Effector memory CD8-positive, alpha-beta T cell (primary cell): ENCODE measurements at regions not wholly inside any gene's neighbourhood (a gene's known extent, or its start where the extent isn't known, plus 50 kb on each side); places are given as distances from the start of the nearest gene placed in this dataset.

Source experiments
- ATAC-seq: fragments of 150-1000 bp; cut with Tn5 transposase; replicated peaks from 2 replicates; pipeline ENCODE4 v1.10.0; 2021; ENCODE audit warnings: mild to moderate bottlenecking, moderate library complexity
- DNase-seq, 3 experiments: peaks; one replicate each; pipeline ENCODE4 v3.0.0; 2021
- H3K27ac Mint-ChIP-seq, 2 donors: one replicate each; pipeline ENCODE4 v1.8.0; 2022; ENCODE audit warnings: mild to moderate bottlenecking in 2 of 2, mixed read lengths in 2 of 2, moderate library complexity in 2 of 2
- H3K27me3 Mint-ChIP-seq, 2 donors: one replicate each; pipeline ENCODE4 v1.8.0; 2022; ENCODE audit warnings: mixed read lengths in 2 of 2
- H3K36me3 Mint-ChIP-seq: one replicate; pipeline ENCODE4 v1.8.0; 2022; ENCODE audit warnings: mild to moderate bottlenecking, moderate library complexity, mixed read lengths; ENCODE audit not compliant: insufficient read depth
- H3K4me1 Mint-ChIP-seq, 2 donors: one replicate each; pipeline ENCODE4 v1.8.0; 2022; ENCODE audit warnings: low read depth in 2 of 2, mixed read lengths in 2 of 2
- H3K4me3 Mint-ChIP-seq, 2 donors: one replicate each; pipeline ENCODE4 v1.8.0; 2022; ENCODE audit warnings: mild to moderate bottlenecking in 2 of 2, mixed read lengths in 2 of 2, moderate library complexity in 2 of 2
- H3K9me3 Mint-ChIP-seq, 2 donors: one replicate each; pipeline ENCODE4 v1.8.0; 2022; ENCODE audit warnings: mixed read lengths in 2 of 2

- ATAC-seq = no peak
- Mint-ChIP-seq H3K9me3 (peaks cover 5 to 15% of the 10 kb centered on the region in 2 donors), H3K4me3 (no peak overlapping the region), H3K27me3 (peaks cover 4 to 7% of the 10 kb centered on the region in 2 donors), H3K36me3 (no peaks in the 10 kb centered on the region), H3K27ac (no peak overlapping the region), H3K4me1 (no peaks in the 10 kb centered on the region)
- no peak for DNase-seq
These were observed 293.4 kb upstream of the IRX1 start for GRCh38 chr5:3302228-3302627.

GRCh38 chr5:3301306-3301705 lies 294.3 kb upstream of the IRX1 start:
- DNase-seq (no peak), ATAC-seq (no peak)
- H3K27ac Mint-ChIP-seq = no peak overlapping the region
- no peaks in the 10 kb centered on the region for H3K36me3 Mint-ChIP-seq
- peaks cover 4 to 7% of the 10 kb centered on the region in 2 donors for H3K27me3 Mint-ChIP-seq
- H3K4me3 Mint-ChIP-seq = no peak overlapping the region
- peaks cover 5 to 15% of the 10 kb centered on the region in 2 donors for H3K9me3 Mint-ChIP-seq
- H3K4me1 Mint-ChIP-seq = no peaks in the 10 kb centered on the region

- no peak for DNase-seq
- H3K27me3 Mint-ChIP-seq = peaks cover 4 to 7% of the 10 kb centered on the region in 2 donors
- no peak for ATAC-seq
- no peak overlapping the region for H3K27ac Mint-ChIP-seq
- no peaks in the 10 kb centered on the region for H3K36me3 Mint-ChIP-seq
- H3K9me3 Mint-ChIP-seq = peaks cover 5 to 15% of the 10 kb centered on the region in 2 donors
- H3K4me1 Mint-ChIP-seq = no peaks in the 10 kb centered on the region
- H3K4me3 Mint-ChIP-seq = no peak overlapping the region
These were observed 294.9 kb upstream of the IRX1 start for GRCh38 chr5:3300726-3301125.

- no peak overlapping the region for H3K27ac Mint-ChIP-seq
- H3K4me1 Mint-ChIP-seq = no peaks in the 10 kb centered on the region
- H3K9me3 Mint-ChIP-seq = peaks cover 5 to 15% of the 10 kb centered on the region in 2 donors
- no peaks in the 10 kb centered on the region for H3K36me3 Mint-ChIP-seq
- DNase-seq (no peak), ATAC-seq (no peak)
- H3K27me3 Mint-ChIP-seq = peaks cover 4 to 7% of the 10 kb centered on the region in 2 donors
- no peak overlapping the region for H3K4me3 Mint-ChIP-seq
These were observed 296.2 kb upstream of the IRX1 start for GRCh38 chr5:3299441-3299840.

GRCh38 chr5:3297853-3298252 lies 297.8 kb upstream of the IRX1 start:
- Mint-ChIP-seq H3K4me3 (no peak overlapping the region), H3K36me3 (no peaks in the 10 kb centered on the region), H3K27ac (no peak overlapping the region), H3K27me3 (peaks cover 4 to 7% of the 10 kb centered on the region in 2 donors), H3K9me3 (peaks cover 5 to 17% of the 10 kb centered on the region in 2 donors), H3K4me1 (no peaks in the 10 kb centered on the region)
- ATAC-seq (no peak), DNase-seq (no peak)

GRCh38 chr5:3288325-3288724 lies 307.3 kb upstream of the IRX1 start:
- Mint-ChIP-seq H3K27me3 (no peaks in the 10 kb centered on the region), H3K4me3 (no peak overlapping the region), H3K36me3 (no peaks in the 10 kb centered on the region), H3K4me1 (no peaks in the 10 kb centered on the region), H3K27ac (no peak overlapping the region), H3K9me3 (no peaks in the 10 kb centered on the region)
- no peak for ATAC-seq
- no peak for DNase-seq

- no peak overlapping the region for H3K27ac Mint-ChIP-seq
- no peak for ATAC-seq
These were observed 308.1 kb upstream of the IRX1 start for GRCh38 chr5:3287516-3287915.

GRCh38 chr5:3285621-3286020 lies 310.0 kb upstream of the IRX1 start:
- H3K4me3 Mint-ChIP-seq = no peak overlapping the region
- no peaks in the 10 kb centered on the region for H3K27me3 Mint-ChIP-seq
- no peak overlapping the region for H3K27ac Mint-ChIP-seq
- ATAC-seq = no peak
- H3K9me3 Mint-ChIP-seq = peaks cover 6 to 14% of the 10 kb centered on the region in 2 donors
- no peak for DNase-seq
- H3K36me3 Mint-ChIP-seq = no peaks in the 10 kb centered on the region
- H3K4me1 Mint-ChIP-seq = no peaks in the 10 kb centered on the region

More at GRCh38 chr5:3287516-3287915, 308.1 kb upstream of the IRX1 start:
- no peaks in the 10 kb centered on the region for H3K27me3 Mint-ChIP-seq
- no peaks in the 10 kb centered on the region for H3K4me1 Mint-ChIP-seq
- DNase-seq = no peak
- no peak overlapping the region for H3K4me3 Mint-ChIP-seq
- no peaks in the 10 kb centered on the region for H3K36me3 Mint-ChIP-seq
- H3K9me3 Mint-ChIP-seq = peaks cover 0 to 4% of the 10 kb centered on the region in 2 donors

GRCh38 chr5:3284506-3284905 lies 311.1 kb upstream of the IRX1 start:
- no peaks in the 10 kb centered on the region for H3K27me3 Mint-ChIP-seq
- no peak for ATAC-seq
- no peak for DNase-seq
- H3K36me3 Mint-ChIP-seq = no peaks in the 10 kb centered on the region
- no peak overlapping the region for H3K27ac Mint-ChIP-seq
- peaks cover 6 to 18% of the 10 kb centered on the region in 2 donors for H3K9me3 Mint-ChIP-seq
- no peaks in the 10 kb centered on the region for H3K4me1 Mint-ChIP-seq
- no peak overlapping the region for H3K4me3 Mint-ChIP-seq

- no peak for ATAC-seq
These were observed 312.8 kb upstream of the IRX1 start for GRCh38 chr5:3282841-3283240.

GRCh38 chr5:3281366-3281765 lies 314.3 kb upstream of the IRX1 start:
- Mint-ChIP-seq H3K27ac (no peak overlapping the region), H3K27me3 (no peaks in the 10 kb centered on the region), H3K4me1 (no peaks in the 10 kb centered on the region), H3K36me3 (no peaks in the 10 kb centered on the region), H3K4me3 (no peak overlapping the region), H3K9me3 (peaks cover 9 to 18% of the 10 kb centered on the region in 2 donors)
- DNase-seq (no peak), ATAC-seq (no peak)

More at GRCh38 chr5:3282841-3283240, 312.8 kb upstream of the IRX1 start:
- Mint-ChIP-seq H3K4me1 (no peaks in the 10 kb centered on the region), H3K4me3 (no peak overlapping the region), H3K9me3 (peaks cover 6 to 18% of the 10 kb centered on the region in 2 donors), H3K36me3 (no peaks in the 10 kb centered on the region), H3K27ac (no peak overlapping the region), H3K27me3 (no peaks in the 10 kb centered on the region)
- no peak for DNase-seq

- Mint-ChIP-seq H3K27me3 (no peaks in the 10 kb centered on the region), H3K4me1 (no peaks in the 10 kb centered on the region), H3K4me3 (no peak overlapping the region), H3K9me3 (peaks cover 15 to 29% of the 10 kb centered on the region in 2 donors), H3K36me3 (no peaks in the 10 kb centered on the region), H3K27ac (no peak overlapping the region)
- ATAC-seq = no peak
- no peak for DNase-seq
These were observed 317.0 kb upstream of the IRX1 start for GRCh38 chr5:3278643-3279042.

- DNase-seq = no peak
- H3K4me1 Mint-ChIP-seq = no peaks in the 10 kb centered on the region
- no peaks in the 10 kb centered on the region for H3K36me3 Mint-ChIP-seq
- H3K4me3 Mint-ChIP-seq = no peak overlapping the region
- no peaks in the 10 kb centered on the region for H3K27me3 Mint-ChIP-seq
- ATAC-seq = no peak
- H3K9me3 Mint-ChIP-seq = peaks cover 14 to 33% of the 10 kb centered on the region in 2 donors
- no peak overlapping the region for H3K27ac Mint-ChIP-seq
These were observed 317.9 kb upstream of the IRX1 start for GRCh38 chr5:3277590-3278196.

GRCh38 chr5:3276896-3277295 lies 318.7 kb upstream of the IRX1 start:
- Mint-ChIP-seq H3K27ac (no peak overlapping the region), H3K4me3 (no peak overlapping the region), H3K36me3 (no peaks in the 10 kb centered on the region), H3K4me1 (no peaks in the 10 kb centered on the region), H3K9me3 (peaks cover 12 to 29% of the 10 kb centered on the region in 2 donors), H3K27me3 (no peaks in the 10 kb centered on the region)
- ATAC-seq = no peak
- DNase-seq = no peak
